K562 (cell line): ENCODE measurements at regions not wholly inside any gene's neighbourhood (a gene's known extent, or its start where the extent isn't known, plus 50 kb on each side); places are given as distances from the start of the nearest gene placed in this dataset.

Source experiments
- ATAC-seq: fragments of 200-7000 bp; cut with Tn5 transposase; 3 replicates; pipeline ENCODE4 v1.9.1; 2020; ENCODE audit warnings: moderate library complexity
- BruUV-seq: library from RNA; stranded (reverse); fragments of 400-500 nt; replicated peaks from 2 replicates; lab custom pipeline; 2021; lab: Mats Ljungman, UMichigan
- CTCF ChIA-PET: fragments of 300-600 bp; formaldehyde crosslinking; extraction: SDS; loops from one replicate; lab custom pipeline; 2021; ENCODE audit warnings: low intra/inter-chr PET ratio; lab: Yijun Ruan, JAX
- POLR2A ChIA-PET: fragments of 300-600, 350-650 bp; sonication (Branson Sonifier 250); formaldehyde crosslinking; extraction: SDS; loops from one replicate; lab custom pipeline; 2021; ENCODE audit warnings: antibody characterized with exemption, inconsistent platforms; lab: Yijun Ruan, JAX
- DNase-seq, 4 experiments: peaks; one replicate each; pipeline versions ENCODE4 v3.0.0 to v3.0.0-alpha.2; 2011 to 2018; ENCODE audit warnings: low spot score in 3 of 4, mixed read lengths in 3 of 4; ENCODE audit errors: extremely low read depth in 1 of 4
- FAIRE-seq: peaks from 2 replicates; lab custom pipeline; 2011; peaks lifted over from hg19 to GRCh38; lab: Jason Lieb, UNC
- H2AFZ ChIP-seq: 2 replicates; pipeline ENCODE4 v1.6.0; 2011; ENCODE audit warnings: low read depth, low read length, control low read depth, inconsistent platforms
- H3K27ac ChIP-seq: fragments of 200-600 bp; 3 replicates; pipeline ENCODE4 v1.8.0; 2011; ENCODE audit warnings: low read depth, mild to moderate bottlenecking, control low read depth, inconsistent platforms, low read length, moderate library complexity, mixed read lengths; ENCODE audit errors: extremely low read depth
- H3K27me3 ChIP-seq, 2 experiments: fragments of 300-600 bp in 1 of 2; 2 replicates in 1 of 2; 3 replicates in 1 of 2; pipeline versions ENCODE4 v1.6.0 to v1.8.0; 2011; ENCODE audit warnings: inconsistent platforms in 2 of 2, low read length in 2 of 2, mild to moderate bottlenecking in 1 of 2, mixed read lengths in 1 of 2, moderate library complexity in 1 of 2; ENCODE audit not compliant: control insufficient read depth in 2 of 2, insufficient read depth in 2 of 2
- H3K36me3 ChIP-seq: fragments of 300-600 bp; 3 replicates; pipeline ENCODE4 v1.8.0; 2011; ENCODE audit warnings: mild to moderate bottlenecking, low read length, inconsistent platforms; ENCODE audit not compliant: control insufficient read depth, insufficient read depth
- H3K4me1 ChIP-seq, 2 experiments: fragments of 200-600 bp in 1 of 2; replicated peaks in 1 of 2; 2 replicates in 1 of 2; 3 replicates in 1 of 2; pipeline versions ENCODE4 v1.5.1 to v1.8.0; 2011; ENCODE audit warnings: inconsistent platforms in 2 of 2, low read length in 2 of 2, mild to moderate bottlenecking in 1 of 2, mixed read lengths in 1 of 2, moderate library complexity in 1 of 2; ENCODE audit not compliant: control insufficient read depth in 2 of 2, insufficient read depth in 2 of 2
- H3K4me2 ChIP-seq: 2 replicates; pipeline ENCODE4 v1.6.1; 2011; ENCODE audit warnings: low read length, control low read depth, inconsistent platforms, mixed read lengths; ENCODE audit not compliant: insufficient read depth
- H3K4me3 ChIP-seq: fragments of 200-600 bp; sonication (generic), shearing (Covaris generic); 2 replicates; pipeline ENCODE4 v1.5.1; 2016; ENCODE audit warnings: control low read depth, inconsistent platforms
- H3K79me2 ChIP-seq: fragments of 200-600 bp; 3 replicates; pipeline ENCODE4 v1.8.0; 2011; ENCODE audit warnings: low read length, inconsistent platforms; ENCODE audit not compliant: control insufficient read depth, insufficient read depth
- H3K9ac ChIP-seq, 2 experiments: 2 replicates each; pipeline versions ENCODE4 v1.6.0 to v1.6.1; 2011; ENCODE audit warnings: low read depth in 2 of 2, low read length in 2 of 2, control low read depth in 1 of 2, inconsistent platforms in 1 of 2, mild to moderate bottlenecking in 1 of 2, mixed read lengths in 1 of 2; ENCODE audit not compliant: insufficient read depth in 1 of 2
- H3K9me1 ChIP-seq: one replicate; pipeline ENCODE4 v1.6.0; 2011; ENCODE audit warnings: inconsistent platforms, mild to moderate bottlenecking, low read length, moderate library complexity; ENCODE audit not compliant: control insufficient read depth, insufficient read depth
- H3K9me3 ChIP-seq: replicated peaks from 2 replicates; pipeline ENCODE4 v1.5.1; 2011; ENCODE audit warnings: low read depth, low read length, inconsistent platforms; ENCODE audit not compliant: control insufficient read depth, insufficient read depth
- H4K20me1 ChIP-seq: replicated peaks from 2 replicates; pipeline ENCODE4 v1.6.1; 2011; ENCODE audit warnings: low read length, inconsistent platforms, mixed read lengths; ENCODE audit not compliant: control insufficient read depth, insufficient read depth
- CAMTA2 ChIP-seq: fragments of 250-450 bp; sonication (Bioruptor Pico); conservative IDR thresholded peaks from 2 replicates; pipeline ENCODE4 v1.5.1; 2022
- ELF1 ChIP-seq: fragments of 200-800 bp; sonication (Bioruptor generic); IDR thresholded peaks from 2 replicates; pipeline ENCODE4 v1.6.1; 2016; ENCODE audit warnings: missing genetic modification characterization, missing compliant biosample characterization
- NFE2 ChIP-seq: IDR thresholded peaks from 2 replicates; pipeline ENCODE4 v1.6.1; 2014; ENCODE audit warnings: antibody characterized with exemption, low read depth
- NR4A1 ChIP-seq, 2 experiments: fragments of 250-450 bp in 1 of 2; fragments of 450-650 bp in 1 of 2; sonication (Bioruptor Pico) in 1 of 2; IDR thresholded peaks; 2 replicates each; pipeline versions ENCODE4 v1.4.0 to v1.6.1; 2016 to 2020; ENCODE audit warnings: mild to moderate bottlenecking in 2 of 2, missing compliant biosample characterization in 1 of 2, missing genetic modification characterization in 1 of 2, moderate library complexity in 1 of 2
- RUNX1 ChIP-seq: sonication (generic); IDR thresholded peaks from 2 replicates; pipeline ENCODE4 v1.6.1; 2016; ENCODE audit warnings: antibody characterized with exemption, low read depth
- ZNF445 ChIP-seq: fragments of 250-450 bp; sonication (Bioruptor Pico); IDR thresholded peaks from 2 replicates; pipeline ENCODE4 v1.4.0; 2020; ENCODE audit warnings: low read depth, mild to moderate bottlenecking, moderate library complexity
- ZNF644 ChIP-seq: fragments of 200-800 bp; sonication (Bioruptor generic); IDR thresholded peaks from 2 replicates; pipeline ENCODE4 v1.6.1; 2016; ENCODE audit warnings: low read depth, missing genetic modification characterization, missing compliant biosample characterization
- WGBS: fragments of 100-300 bp; shearing (Covaris generic); methylation state at CpG from one replicate; pipeline ENCODE4 v1.1.6; 2016; ENCODE audit warnings: low coverage, mixed read lengths; ENCODE audit not compliant: insufficient coverage; ENCODE audit errors: missing lambda C conversion rate; 5-methylcytosine and 5-hydroxymethylcytosine counted together
- in situ Hi-C: fragments of 300-500 bp; cut with MboI; formaldehyde crosslinking; loops from 4 replicates; pipeline ENCODE4 v1.15.0; 2018; ENCODE audit warnings: inconsistent platforms, mixed read lengths
- intact Hi-C: fragments of 100-400 bp; cut with micrococcal nuclease; formaldehyde crosslinking; loops from 2 replicates; pipeline ENCODE4 v1.14.2; 2022
- TF ChIP-seq, protein P1 (sequence below): fragments of 200-800 bp; sonication (Bioruptor generic); IDR thresholded peaks from 2 replicates; pipeline ENCODE4 v1.6.1; 2017; ENCODE audit warnings: missing genetic modification characterization, missing compliant biosample characterization
- TF ChIP-seq, protein P2 (sequence below): sonication (generic); formaldehyde crosslinking; IDR thresholded peaks from 2 replicates; pipeline ENCODE4 v1.8.0; 2022; ENCODE audit warnings: missing genetic modification reagents, mild to moderate bottlenecking, moderate library complexity, borderline replicate concordance

DNA sequence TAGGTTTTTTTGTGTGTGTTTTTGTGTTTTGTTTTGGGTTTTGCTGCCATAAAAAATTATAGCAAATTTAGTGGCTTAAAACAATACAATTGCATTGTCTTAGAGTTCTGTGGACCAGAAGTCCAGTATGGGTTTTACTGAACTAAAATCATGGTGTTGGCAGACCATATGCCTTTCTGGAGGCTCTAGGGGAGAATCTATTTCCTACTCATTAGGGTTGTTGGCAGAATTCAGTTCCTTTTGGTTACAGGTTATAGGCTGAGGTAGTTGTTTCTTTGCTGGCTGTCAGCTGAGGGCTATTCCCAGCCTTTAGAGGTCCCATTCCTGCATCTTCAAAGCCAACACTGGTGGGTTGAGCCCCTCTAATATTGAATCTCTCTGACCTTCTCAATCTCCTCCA is 181.3 kb downstream of the IBTK start:
- Histone ChIP-seq H3K27ac (no peak overlapping the region), H3K79me2 (no peaks in the 10 kb centered on the region), H3K9ac (no peak overlapping the region), H3K4me3 (no peak overlapping the region), H3K4me2 (no peak overlapping the region), H3K9me3 (no peaks in the 10 kb centered on the region), H3K27me3 (no peaks in the 10 kb centered on the region), H2AFZ (no peak overlapping the region), H3K36me3 (no peaks in the 10 kb centered on the region), H4K20me1 (no peaks in the 10 kb centered on the region), H3K4me1 (no peaks in the 10 kb centered on the region), H3K9me1 (no peaks in the 10 kb centered on the region)
- intact Hi-C loops = no loop called here
- in situ Hi-C loops = no loop called here
- ATAC-seq (no peak), FAIRE-seq (no peak), DNase-seq (no peak)
- ChIA-PET CTCF (no interaction called here), POLR2A (no interaction called here)
- TF ChIP-seq NFE2 (no peak), ELF1 (no peak), NR4A1 (CRISPR knock-in tag; IDR thresholded peaks at IDR 0.05) (no peak), NR4A1 (tag; IDR thresholded peaks at IDR 0.05) (no peak)
- BruUV-seq = no TSS peak

DNA sequence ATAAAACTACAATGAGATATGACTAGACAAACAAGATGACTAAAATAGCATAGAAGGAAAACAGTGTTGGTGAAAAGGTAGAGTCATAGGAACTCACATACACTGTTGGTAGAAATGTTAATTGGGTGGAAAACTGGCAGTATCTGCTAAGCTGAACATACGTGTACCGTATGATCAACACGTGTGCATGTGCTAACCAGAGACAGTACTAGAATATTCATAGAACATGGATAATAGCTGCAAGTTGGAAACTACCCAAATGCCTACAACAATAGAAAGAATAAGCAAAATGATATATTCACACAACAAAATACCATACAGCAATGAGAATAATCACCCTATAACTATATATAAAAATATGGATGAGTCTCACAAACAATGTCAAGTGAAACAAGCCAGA is 184.0 kb downstream of the IBTK start:
- Histone ChIP-seq H3K27ac (no peak overlapping the region), H3K4me3 (no peak overlapping the region), H3K4me1 (no peaks in the 10 kb centered on the region), H3K4me2 (no peak overlapping the region), H3K79me2 (no peaks in the 10 kb centered on the region), H3K27me3 (no peaks in the 10 kb centered on the region; a peak in 1 of 5 replicates), H3K9me1 (no peaks in the 10 kb centered on the region), H3K9me3 (no peaks in the 10 kb centered on the region), H3K36me3 (no peaks in the 10 kb centered on the region), H3K9ac (no peak overlapping the region), H2AFZ (no peak overlapping the region), H4K20me1 (no peaks in the 10 kb centered on the region)
- intact Hi-C loops (no loop called here), in situ Hi-C loops (no loop called here)
- TF ChIP-seq, protein P1, sequence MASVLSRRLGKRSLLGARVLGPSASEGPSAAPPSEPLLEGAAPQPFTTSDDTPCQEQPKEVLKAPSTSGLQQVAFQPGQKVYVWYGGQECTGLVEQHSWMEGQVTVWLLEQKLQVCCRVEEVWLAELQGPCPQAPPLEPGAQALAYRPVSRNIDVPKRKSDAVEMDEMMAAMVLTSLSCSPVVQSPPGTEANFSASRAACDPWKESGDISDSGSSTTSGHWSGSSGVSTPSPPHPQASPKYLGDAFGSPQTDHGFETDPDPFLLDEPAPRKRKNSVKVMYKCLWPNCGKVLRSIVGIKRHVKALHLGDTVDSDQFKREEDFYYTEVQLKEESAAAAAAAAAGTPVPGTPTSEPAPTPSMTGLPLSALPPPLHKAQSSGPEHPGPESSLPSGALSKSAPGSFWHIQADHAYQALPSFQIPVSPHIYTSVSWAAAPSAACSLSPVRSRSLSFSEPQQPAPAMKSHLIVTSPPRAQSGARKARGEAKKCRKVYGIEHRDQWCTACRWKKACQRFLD (CRISPR knock-in tag) = no peak
- TF ChIP-seq ZNF445 (CRISPR knock-in tag) (no peak), RUNX1 (no peak), ZNF644 (tag) (no peak), CAMTA2 (CRISPR knock-in tag) (no peak)
- TF ChIP-seq, protein P2, sequence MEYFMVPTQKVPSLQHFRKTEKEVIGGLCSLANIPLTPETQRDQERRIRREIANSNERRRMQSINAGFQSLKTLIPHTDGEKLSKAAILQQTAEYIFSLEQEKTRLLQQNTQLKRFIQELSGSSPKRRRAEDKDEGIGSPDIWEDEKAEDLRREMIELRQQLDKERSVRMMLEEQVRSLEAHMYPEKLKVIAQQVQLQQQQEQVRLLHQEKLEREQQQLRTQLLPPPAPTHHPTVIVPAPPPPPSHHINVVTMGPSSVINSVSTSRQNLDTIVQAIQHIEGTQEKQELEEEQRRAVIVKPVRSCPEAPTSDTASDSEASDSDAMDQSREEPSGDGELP (CRISPR knock-in tag) = no peak
- DNase-seq = no peak
- FAIRE-seq = no peak
- no TSS peak for BruUV-seq
- no peak for ATAC-seq
- ChIA-PET POLR2A (no interaction called here), CTCF (no interaction called here)
- WGBS = 14% methylated on average over 3 of the region's 3 CpGs
